Effector memory CD8-positive, alpha-beta T cell (primary cell): ENCODE measurements at regions not wholly inside any gene's neighbourhood (a gene's known extent, or its start where the extent isn't known, plus 50 kb on each side); places are given as distances from the start of the nearest gene placed in this dataset.

ENCODE experiments used
- ATAC-seq: fragments of 150-1000 bp; cut with Tn5 transposase; replicated peaks from 2 replicates; pipeline ENCODE4 v1.10.0; 2021; ENCODE audit warnings: mild to moderate bottlenecking, moderate library complexity
- DNase-seq, 3 experiments: peaks; one replicate each; pipeline ENCODE4 v3.0.0; 2021
- H3K27ac Mint-ChIP-seq, 2 donors: one replicate each; pipeline ENCODE4 v1.8.0; 2022; ENCODE audit warnings: mild to moderate bottlenecking in 2 of 2, mixed read lengths in 2 of 2, moderate library complexity in 2 of 2
- H3K27me3 Mint-ChIP-seq, 2 donors: one replicate each; pipeline ENCODE4 v1.8.0; 2022; ENCODE audit warnings: mixed read lengths in 2 of 2
- H3K36me3 Mint-ChIP-seq: one replicate; pipeline ENCODE4 v1.8.0; 2022; ENCODE audit warnings: mild to moderate bottlenecking, moderate library complexity, mixed read lengths; ENCODE audit not compliant: insufficient read depth
- H3K4me1 Mint-ChIP-seq, 2 donors: one replicate each; pipeline ENCODE4 v1.8.0; 2022; ENCODE audit warnings: low read depth in 2 of 2, mixed read lengths in 2 of 2
- H3K4me3 Mint-ChIP-seq, 2 donors: one replicate each; pipeline ENCODE4 v1.8.0; 2022; ENCODE audit warnings: mild to moderate bottlenecking in 2 of 2, mixed read lengths in 2 of 2, moderate library complexity in 2 of 2
- H3K9me3 Mint-ChIP-seq, 2 donors: one replicate each; pipeline ENCODE4 v1.8.0; 2022; ENCODE audit warnings: mixed read lengths in 2 of 2

DNA sequence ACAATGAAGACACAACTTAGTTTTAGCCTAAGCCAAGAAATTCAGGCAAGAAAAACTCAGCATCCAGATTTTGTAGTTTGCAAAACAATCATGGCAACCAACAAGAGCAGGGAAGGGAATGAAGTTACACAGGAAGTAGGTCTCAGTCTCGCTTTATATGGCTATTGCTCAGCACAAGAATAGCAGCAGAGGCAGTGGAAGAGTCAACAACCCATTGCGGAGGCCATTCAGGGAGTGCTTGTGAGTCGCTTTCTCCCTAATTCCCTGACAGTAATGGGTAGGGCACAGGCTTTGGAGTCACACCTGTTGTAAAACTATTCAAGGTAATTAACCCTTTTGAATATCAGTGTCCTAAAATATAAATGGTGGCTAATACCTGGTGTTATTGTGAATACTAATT, 238.5 kb downstream of the HDGFL1 start:
- H3K4me3 Mint-ChIP-seq: no peak overlapping the region
- no peak for DNase-seq
- H3K27me3 Mint-ChIP-seq: no peaks in the 10 kb centered on the region
- H3K36me3 Mint-ChIP-seq: no peaks in the 10 kb centered on the region
- no peak overlapping the region for H3K27ac Mint-ChIP-seq
- H3K4me1 Mint-ChIP-seq: no peaks in the 10 kb centered on the region
- no peak for ATAC-seq
- peaks cover 7 to 23% of the 10 kb centered on the region in 2 donors for H3K9me3 Mint-ChIP-seq

DNA sequence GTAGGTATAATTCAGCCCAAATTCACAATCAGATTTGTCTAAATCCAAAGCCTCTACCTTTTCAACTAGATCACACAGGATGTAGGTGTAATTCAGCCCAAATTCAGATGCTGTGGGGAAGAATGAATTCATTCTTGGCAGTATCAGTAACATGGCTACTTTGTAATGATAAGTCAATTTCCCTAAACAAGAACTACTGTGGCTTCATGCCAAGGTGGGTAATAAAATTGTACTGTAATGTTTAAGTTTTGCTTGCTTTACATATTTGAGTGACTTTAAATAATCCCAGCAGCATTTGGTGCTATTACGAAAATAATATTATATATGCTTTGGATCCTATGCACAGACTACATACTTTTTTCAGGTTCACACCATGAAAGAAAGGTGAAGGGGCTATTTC, 239.1 kb downstream of the HDGFL1 start:
- H3K27me3 Mint-ChIP-seq: no peaks in the 10 kb centered on the region
- no peaks in the 10 kb centered on the region for H3K4me1 Mint-ChIP-seq
- H3K36me3 Mint-ChIP-seq: no peaks in the 10 kb centered on the region
- no peak overlapping the region for H3K4me3 Mint-ChIP-seq
- peaks cover 4 to 23% of the 10 kb centered on the region in 2 donors for H3K9me3 Mint-ChIP-seq
- no peak overlapping the region for H3K27ac Mint-ChIP-seq
- no peak for DNase-seq
- ATAC-seq: no peak

DNA sequence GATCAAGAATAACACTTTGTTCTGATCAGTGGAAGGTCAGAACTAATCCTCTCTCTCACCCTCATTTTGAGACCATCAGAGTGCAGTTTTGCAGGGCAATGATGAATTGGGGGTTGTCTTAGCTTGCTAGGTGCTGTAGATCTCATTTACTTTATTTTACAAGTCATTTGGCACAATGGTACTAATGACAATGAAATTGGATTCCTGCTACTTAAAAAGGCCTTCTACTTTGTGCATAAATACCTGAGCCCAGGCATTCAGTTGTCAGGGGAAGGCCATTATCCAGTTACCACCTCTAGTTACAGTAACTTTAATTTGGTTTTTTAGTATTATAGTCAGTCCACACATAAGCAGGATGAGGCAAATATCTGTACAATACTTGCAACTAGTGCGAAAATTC, 240.0 kb downstream of the HDGFL1 start:
- peaks cover 5 to 23% of the 10 kb centered on the region in 2 donors for H3K9me3 Mint-ChIP-seq
- H3K4me1 Mint-ChIP-seq: no peaks in the 10 kb centered on the region
- H3K4me3 Mint-ChIP-seq: no peak overlapping the region
- no peaks in the 10 kb centered on the region for H3K36me3 Mint-ChIP-seq
- no peak for DNase-seq
- ATAC-seq: no peak
- H3K27ac Mint-ChIP-seq: no peak overlapping the region
- no peaks in the 10 kb centered on the region for H3K27me3 Mint-ChIP-seq

GRCh38 chr6:22819209-22819608, 249.8 kb downstream of the HDGFL1 start:
- no peak overlapping the region for H3K27ac Mint-ChIP-seq
- H3K36me3 Mint-ChIP-seq: no peaks in the 10 kb centered on the region
- no peaks in the 10 kb centered on the region for H3K4me1 Mint-ChIP-seq
- ATAC-seq (no peak), DNase-seq (no peak)
- no peak overlapping the region for H3K4me3 Mint-ChIP-seq
- H3K9me3 Mint-ChIP-seq: peaks cover 0 to 26% of the 10 kb centered on the region in 2 donors
- no peaks in the 10 kb centered on the region for H3K27me3 Mint-ChIP-seq

DNA sequence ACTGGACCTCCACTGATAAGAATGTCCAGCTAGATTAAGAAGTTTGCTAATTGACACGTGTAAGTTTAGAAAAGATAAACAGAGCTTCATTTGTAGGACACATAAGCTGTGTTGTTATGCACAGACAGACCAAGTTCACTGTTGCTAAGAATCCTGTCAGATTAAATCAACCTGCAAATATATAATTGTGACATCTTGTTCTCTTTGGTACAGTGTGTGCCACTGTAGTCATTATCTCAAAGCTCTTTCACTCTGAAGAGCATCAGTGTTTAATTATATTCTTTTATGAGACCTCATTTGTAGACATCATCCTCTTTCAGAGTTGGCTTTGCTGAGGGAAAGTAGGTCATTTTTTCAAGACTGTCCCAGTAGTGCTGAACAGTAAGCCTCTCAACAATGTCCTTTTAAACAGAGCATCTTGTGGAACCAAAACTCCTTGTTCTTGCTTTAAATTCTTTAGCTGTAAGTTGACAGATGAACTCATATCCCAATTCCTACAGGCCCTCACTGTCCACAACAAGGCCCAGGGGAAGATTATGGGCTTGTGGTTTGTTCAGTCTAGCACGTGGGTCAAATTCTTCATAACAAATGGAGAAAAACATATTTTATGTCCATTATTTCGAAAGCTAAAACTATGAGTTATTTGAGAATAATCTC, 252.4 kb downstream of the HDGFL1 start:
- Mint-ChIP-seq H3K9me3 (peaks cover 0 to 16% of the 10 kb centered on the region in 2 donors), H3K27me3 (no peaks in the 10 kb centered on the region), H3K4me1 (no peaks in the 10 kb centered on the region), H3K4me3 (no peak overlapping the region), H3K36me3 (no peaks in the 10 kb centered on the region), H3K27ac (no peak overlapping the region)
- no peak for ATAC-seq
- no peak for DNase-seq

- H3K27me3 Mint-ChIP-seq: no peaks in the 10 kb centered on the region
- H3K4me3 Mint-ChIP-seq: no peak overlapping the region
- H3K9me3 Mint-ChIP-seq: peaks cover 4 to 7% of the 10 kb centered on the region in 2 donors
- no peaks in the 10 kb centered on the region for H3K4me1 Mint-ChIP-seq
- no peaks in the 10 kb centered on the region for H3K36me3 Mint-ChIP-seq
- ATAC-seq: no peak
- DNase-seq: no peak
- no peak overlapping the region for H3K27ac Mint-ChIP-seq
Observed at GRCh38 chr6:22825210-22825609, 255.8 kb downstream of the HDGFL1 start.

DNA sequence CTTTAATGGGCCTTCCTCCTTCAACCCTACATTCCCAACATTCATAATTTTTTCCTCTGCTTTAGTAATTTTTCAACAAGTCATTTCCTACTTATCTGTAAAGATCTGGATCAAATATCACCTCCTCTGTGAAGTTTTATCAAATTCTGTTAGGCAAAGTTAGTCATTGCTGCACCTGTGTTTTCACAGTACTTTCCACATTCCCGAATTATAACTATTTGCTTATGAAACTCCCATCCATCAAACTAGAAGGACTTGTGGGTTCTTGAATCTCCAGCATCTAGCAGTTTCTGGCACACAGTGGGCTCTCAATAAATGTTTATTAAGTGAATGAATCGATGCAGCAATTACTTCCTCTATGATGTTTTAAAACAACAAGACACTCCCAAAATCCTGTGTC, 257.6 kb downstream of the HDGFL1 start:
- ATAC-seq: no peak
- no peak overlapping the region for H3K4me3 Mint-ChIP-seq

GRCh38 chr6:22827760-22828159, 258.4 kb downstream of the HDGFL1 start:
- no peaks in the 10 kb centered on the region for H3K36me3 Mint-ChIP-seq
- H3K4me1 Mint-ChIP-seq: no peaks in the 10 kb centered on the region
- no peaks in the 10 kb centered on the region for H3K27me3 Mint-ChIP-seq
- H3K4me3 Mint-ChIP-seq: no peak overlapping the region
- H3K9me3 Mint-ChIP-seq: peaks cover 4 to 7% of the 10 kb centered on the region in 2 donors
- no peak for DNase-seq
- no peak overlapping the region for H3K27ac Mint-ChIP-seq
- ATAC-seq: no peak

More for the DNA sequence above, 257.6 kb downstream of the HDGFL1 start:
- Mint-ChIP-seq H3K4me1 (no peaks in the 10 kb centered on the region), H3K9me3 (peaks cover 4 to 7% of the 10 kb centered on the region in 2 donors), H3K27me3 (no peaks in the 10 kb centered on the region), H3K27ac (no peak overlapping the region), H3K36me3 (no peaks in the 10 kb centered on the region)
- no peak for DNase-seq

GRCh38 chr6:22828179-22829062, 259.1 kb downstream of the HDGFL1 start:
- ATAC-seq (no peak), DNase-seq (no peak)
- Mint-ChIP-seq H3K27ac (no peak overlapping the region), H3K36me3 (no peaks in the 10 kb centered on the region), H3K9me3 (peaks cover 6 to 7% of the 10 kb centered on the region in 2 donors), H3K27me3 (no peaks in the 10 kb centered on the region), H3K4me1 (no peaks in the 10 kb centered on the region), H3K4me3 (no peak overlapping the region)

GRCh38 chr6:22829070-22829469, 259.7 kb downstream of the HDGFL1 start:
- H3K36me3 Mint-ChIP-seq: no peaks in the 10 kb centered on the region
- ATAC-seq (no peak), DNase-seq (no peak)
- H3K9me3 Mint-ChIP-seq: peaks cover 6 to 7% of the 10 kb centered on the region in 2 donors
- no peaks in the 10 kb centered on the region for H3K4me1 Mint-ChIP-seq
- no peak overlapping the region for H3K4me3 Mint-ChIP-seq
- no peaks in the 10 kb centered on the region for H3K27me3 Mint-ChIP-seq
- H3K27ac Mint-ChIP-seq: no peak overlapping the region

DNA sequence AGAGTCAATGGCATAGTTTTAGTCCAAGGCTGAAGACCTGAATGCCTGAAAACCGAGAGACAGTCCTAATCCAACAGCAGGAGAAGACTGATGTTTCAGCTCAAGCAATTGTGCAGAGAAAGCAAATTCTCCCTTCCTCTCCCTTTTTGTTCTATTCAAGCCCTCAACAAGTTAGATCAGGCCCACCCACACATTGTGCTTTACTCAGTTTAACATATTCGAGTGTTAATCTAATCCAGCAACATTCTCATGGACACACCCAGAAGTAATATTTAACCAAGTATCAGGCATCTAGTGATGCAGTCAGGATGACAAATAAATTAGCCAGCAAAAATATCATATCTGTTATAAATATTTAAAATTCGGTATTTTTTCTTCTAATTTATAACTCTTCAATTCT, 261.1 kb downstream of the HDGFL1 start:
- Mint-ChIP-seq H3K36me3 (no peaks in the 10 kb centered on the region), H3K4me3 (no peak overlapping the region), H3K27me3 (no peaks in the 10 kb centered on the region), H3K27ac (no peak overlapping the region), H3K9me3 (peaks cover 10 to 15% of the 10 kb centered on the region in 2 donors), H3K4me1 (peaks cover 0 to 1% of the 10 kb centered on the region in 2 donors)
- no peak for ATAC-seq
- no peak for DNase-seq

DNA sequence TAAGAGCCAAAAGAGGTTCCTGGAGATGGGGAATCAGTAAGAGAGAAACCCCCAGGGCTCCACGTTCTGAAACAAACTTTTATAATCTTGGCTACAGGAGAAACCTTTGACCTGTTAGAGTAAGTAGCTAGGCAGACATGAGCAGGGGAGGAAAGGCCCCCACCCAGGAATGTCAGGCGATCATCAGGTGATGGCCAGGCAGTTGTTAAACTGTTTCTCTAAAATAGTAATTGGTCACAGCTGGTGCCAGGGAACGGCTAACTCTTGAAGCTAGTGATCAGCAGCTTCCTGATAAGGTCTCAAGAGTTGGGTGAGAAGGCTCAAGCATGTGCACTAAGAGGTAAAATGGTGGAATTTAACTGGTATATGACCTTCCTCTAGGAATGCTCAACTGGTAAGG, 263.8 kb downstream of the HDGFL1 start:
- Mint-ChIP-seq H3K9me3 (peaks cover 10% of the 10 kb centered on the region in 2 donors), H3K4me1 (peaks cover 0 to 1% of the 10 kb centered on the region in 2 donors), H3K27ac (no peak overlapping the region), H3K27me3 (no peaks in the 10 kb centered on the region), H3K36me3 (no peaks in the 10 kb centered on the region), H3K4me3 (no peak overlapping the region)
- DNase-seq: no peak
- ATAC-seq: no peak

GRCh38 chr6:22838345-22838744, 269.0 kb downstream of the HDGFL1 start:
- Mint-ChIP-seq H3K4me1 (peaks cover 0 to 1% of the 10 kb centered on the region in 2 donors), H3K4me3 (no peak overlapping the region), H3K27ac (no peak overlapping the region), H3K9me3 (peaks cover 11 to 39% of the 10 kb centered on the region in 2 donors), H3K36me3 (no peaks in the 10 kb centered on the region), H3K27me3 (no peaks in the 10 kb centered on the region)
- DNase-seq (no peak), ATAC-seq (no peak)

DNA sequence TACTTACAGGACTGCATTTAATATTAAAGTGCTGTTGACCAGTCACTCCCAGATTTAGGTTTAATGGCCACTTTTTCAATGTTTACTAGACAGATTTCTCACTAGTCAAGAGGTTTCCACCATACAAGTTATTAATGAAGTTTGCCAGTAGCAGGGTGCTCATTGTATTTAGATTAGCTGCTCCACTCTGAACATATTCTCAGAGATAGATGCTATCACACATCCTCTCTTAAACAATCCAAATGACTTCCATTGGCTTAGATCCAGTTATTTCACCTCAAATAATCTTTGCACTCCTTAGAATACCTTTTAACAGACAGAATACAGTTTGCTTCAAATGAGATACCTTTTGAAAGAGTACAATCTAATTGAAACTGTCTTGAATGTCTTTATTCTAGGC, 276.1 kb downstream of the HDGFL1 start:
- ATAC-seq (no peak), DNase-seq (no peak)
- Mint-ChIP-seq H3K27ac (no peak overlapping the region), H3K27me3 (no peaks in the 10 kb centered on the region), H3K36me3 (peaks cover 3% of the 10 kb centered on the region), H3K9me3 (peaks cover 11 to 16% of the 10 kb centered on the region in 2 donors), H3K4me1 (no peaks in the 10 kb centered on the region), H3K4me3 (no peak overlapping the region)
